Heart left ventricle (tissue), 16 donors: ENCODE measurements at regions not wholly inside any gene's neighbourhood (a gene's known extent, or its start where the extent isn't known, plus 50 kb on each side); places are given as distances from the start of the nearest gene placed in this dataset.

Experiments used
- ATAC-seq, 4 donors: fragments of 200-7000 bp; cut with Tn5 transposase; one replicate each; pipeline ENCODE4 v1.9.1; 2020 to 2022; ENCODE audit warnings: moderate library complexity in 4 of 4, mild to moderate bottlenecking in 3 of 4, moderate number of reproducible peaks in 1 of 4
- DNase-seq, 5 donors: peaks; one replicate each; pipeline ENCODE4 v3.0.0-alpha.2; 2020
- H3K27ac ChIP-seq, 12 donors: fragments of 200-600 bp; sonication (generic) in 4 of 12; one replicate each; pipeline versions ENCODE4 v1.5.0 to v1.8.0; 2016 to 2022; ENCODE audit warnings: mild to moderate bottlenecking in 2 of 12
- H3K27me3 ChIP-seq, 9 donors: fragments of 200-600 bp; sonication (generic) in 2 of 9; one replicate each; pipeline versions ENCODE4 v1.5.1 to v1.8.0; 2016 to 2022; ENCODE audit warnings: mild to moderate bottlenecking in 3 of 9
- H3K36me3 ChIP-seq, 9 donors: fragments of 200-600 bp; sonication (generic) in 2 of 9; one replicate each; pipeline versions ENCODE4 v1.5.0 to v1.8.0; 2018 to 2022; ENCODE audit warnings: mild to moderate bottlenecking in 2 of 9
- H3K4me1 ChIP-seq, 12 donors: fragments of 200-600 bp; sonication (generic) in 4 of 12; one replicate each; pipeline versions ENCODE4 v1.5.0 to v1.8.0; 2016 to 2022; ENCODE audit warnings: mild to moderate bottlenecking in 3 of 12
- H3K4me3 ChIP-seq, 12 donors: fragments of 200-600 bp; sonication (generic) in 4 of 12; one replicate each; pipeline versions ENCODE4 v1.5.0 to v1.8.0; 2017 to 2022; ENCODE audit warnings: mild to moderate bottlenecking in 9 of 12, moderate library complexity in 4 of 12
- H3K9me3 ChIP-seq, 12 donors: fragments of 200-600 bp; sonication (generic) in 4 of 12; one replicate each; pipeline versions ENCODE4 v1.5.0 to v1.8.0; 2016 to 2022; ENCODE audit warnings: mild to moderate bottlenecking in 1 of 12
- CTCF ChIP-seq, 12 donors: fragments of 200-600 bp; sonication (generic) in 4 of 12; IDR thresholded peaks; one replicate each; pipeline versions ENCODE4 v1.5.0 to v1.8.0; 2018 to 2022; ENCODE audit warnings: antibody characterized with exemption in 12 of 12, mild to moderate bottlenecking in 5 of 12
- POLR2A ChIP-seq, 2 donors: fragments of 450-650 bp; IDR thresholded peaks; one replicate each; pipeline ENCODE4 v1.6.1; 2017; ENCODE audit warnings: antibody characterized with exemption in 2 of 2, mild to moderate bottlenecking in 2 of 2, moderate library complexity in 2 of 2
- WGBS, 4 donors: extraction: QIAGEN DNeasy Blood & Tissue Kit in 2 of 4; methylation state at CpG; one replicate each; pipeline versions ENCODE4 v1.1.5 to v1.1.7; 2013 to 2018; 5-methylcytosine and 5-hydroxymethylcytosine counted together
- intact Hi-C, 10 donors: fragments of 100-400 bp; cut with DNase I; formaldehyde crosslinking; loops; one replicate each; pipeline versions ENCODE4 v1.11.1 to v1.14.2; 2022
- donor health status: ischemic (EF 13 %, LVEDD 7.1; RV severe dilation, severe dysfunction).
- donor health status: healthy with polysubstance abuse.
- donor health status: DM: no; HTN: yes; CAD: no.
- donor health status: DM: no; HTN: no; CAD: no.
- donor health status: ischemic (EF 25% LVEDD 6.9; RV normal size, moderate dysfunction).
- donor health status: ischemic (EF 25% LVEDD 5.7; RV mildly dilated, moderate dysfunction).
- donor health status: healthy.
- donor health status: DM: yes; HTN: yes; CAD: no.
- donor health status: ischemic (EF 35%, LVEDD 5.7; RV mildly dilated, moderate dysfunction).
- donor health status: nonischemic (EF 11% LVEDD 7.7; RV severe dilation, severe dysfunction).
- donor health status: DM: yes; HTN: yes; CAD: no.
- donor health status: PGD.
- donor health status: ischemic (EF 29% LVEDD 5.4; RV normal size, mild dysfunction).
- donor health status: nonischemic (EF 23%, LVEDD 6.1; RV moderate dilation, normal function).

GRCh38 chr13:81795710-81796109 is 1454.8 kb upstream of the SPRY2 start:
- no peak for DNase-seq
- no peak for TF ChIP-seq POLR2A (IDR thresholded peaks at IDR 0.05)
- Histone ChIP-seq H3K9me3 (no peaks in the 10 kb centered on the region), H3K4me1 (no peaks in the 10 kb centered on the region), H3K27ac (no peak overlapping the region), H3K27me3 (no peaks in the 10 kb centered on the region), H3K4me3 (no peak overlapping the region), H3K36me3 (no peaks in the 10 kb centered on the region)
- no peak for ATAC-seq
- 37 to 50% (median 46%) methylated on average over 1 of the region's 1 CpG for WGBS, 4 donors
- intact Hi-C loops: no loop called here

- H3K4me1 ChIP-seq: no peaks in the 10 kb centered on the region
- ATAC-seq (no peak), DNase-seq (no peak)
- intact Hi-C loops: no loop called here
- H3K4me3 ChIP-seq: no peak overlapping the region
- H3K36me3 ChIP-seq: no peaks in the 10 kb centered on the region
- peak overlapping the region in 1 of 12 donors; percentile 32 for H3K27ac ChIP-seq
- 18 to 29% (median 23%) methylated on average over 1 of the region's 1 CpG for WGBS, 4 donors
- peaks cover 0 to 4% (median 0%) of the 10 kb centered on the region in 12 donors for H3K9me3 ChIP-seq
- TF ChIP-seq POLR2A (IDR thresholded peaks at IDR 0.05) (no peak), CTCF (IDR thresholded peaks at IDR 0.05) (no peak)
- no peaks in the 10 kb centered on the region for H3K27me3 ChIP-seq
These were observed 1450.7 kb upstream of the SPRY2 start for GRCh38 chr13:81791641-81792040.

GRCh38 chr13:81781471-81781870 is 1440.5 kb upstream of the SPRY2 start:
- peaks cover 0 to 2% (median 0%) of the 10 kb centered on the region in 12 donors for H3K9me3 ChIP-seq
- WGBS, 4 donors: 71 to 76% (median 73%) methylated on average over 3 of the region's 3 CpGs
- ATAC-seq (no peak), DNase-seq (no peak)
- no peak for TF ChIP-seq CTCF (IDR thresholded peaks at IDR 0.05)
- no peak for TF ChIP-seq POLR2A (IDR thresholded peaks at IDR 0.05)
- intact Hi-C loops: no loop called here
- H3K27ac ChIP-seq: no peak overlapping the region
- no peaks in the 10 kb centered on the region for H3K27me3 ChIP-seq
- H3K4me1 ChIP-seq: no peaks in the 10 kb centered on the region
- no peaks in the 10 kb centered on the region for H3K36me3 ChIP-seq
- no peak overlapping the region for H3K4me3 ChIP-seq

GRCh38 chr13:81779876-81780275 is 1439.0 kb upstream of the SPRY2 start:
- Histone ChIP-seq H3K4me1 (no peaks in the 10 kb centered on the region), H3K9me3 (no peaks in the 10 kb centered on the region), H3K36me3 (no peaks in the 10 kb centered on the region), H3K4me3 (no peak overlapping the region), H3K27me3 (no peaks in the 10 kb centered on the region), H3K27ac (no peak overlapping the region)
- DNase-seq (no peak), ATAC-seq (no peak)
- intact Hi-C loops: no loop called here
- TF ChIP-seq CTCF (IDR thresholded peaks at IDR 0.05) (no peak), POLR2A (IDR thresholded peaks at IDR 0.05) (no peak)

- no peak for ATAC-seq
- no peaks in the 10 kb centered on the region for H3K9me3 ChIP-seq
- H3K4me3 ChIP-seq: no peak overlapping the region
- 88 to 95% (median 90%) methylated on average over 1 of the region's 1 CpG for WGBS, 4 donors
- no peak for DNase-seq
- no peaks in the 10 kb centered on the region for H3K27me3 ChIP-seq
- TF ChIP-seq CTCF (IDR thresholded peaks at IDR 0.05): no peak
- TF ChIP-seq POLR2A (IDR thresholded peaks at IDR 0.05): no peak
- no peak overlapping the region for H3K27ac ChIP-seq
- H3K36me3 ChIP-seq: no peaks in the 10 kb centered on the region
- H3K4me1 ChIP-seq: no peaks in the 10 kb centered on the region
- intact Hi-C loops: no loop called here
These were observed 1437.4 kb upstream of the SPRY2 start for GRCh38 chr13:81778350-81778749.
